PC-3 (cell line): ENCODE measurements at regions not wholly inside any gene's neighbourhood (a gene's known extent, or its start where the extent isn't known, plus 50 kb on each side); places are given as distances from the start of the nearest gene placed in this dataset.

Source experiments
- CTCF ChIP-seq: fragments of 300-600 bp; sonication (generic); conservative IDR thresholded peaks from 2 replicates; pipeline ENCODE4 v1.5.1; 2017; ENCODE audit warnings: antibody characterized with exemption, low read depth, mild to moderate bottlenecking, low read length
- EZH2 ChIP-seq: fragments of 300-600 bp; sonication (generic); IDR thresholded peaks from one replicate; pipeline ENCODE4 v1.6.1; 2017; ENCODE audit warnings: antibody characterized with exemption, mild to moderate bottlenecking, low read length; ENCODE audit not compliant: unreplicated experiment

DNA sequence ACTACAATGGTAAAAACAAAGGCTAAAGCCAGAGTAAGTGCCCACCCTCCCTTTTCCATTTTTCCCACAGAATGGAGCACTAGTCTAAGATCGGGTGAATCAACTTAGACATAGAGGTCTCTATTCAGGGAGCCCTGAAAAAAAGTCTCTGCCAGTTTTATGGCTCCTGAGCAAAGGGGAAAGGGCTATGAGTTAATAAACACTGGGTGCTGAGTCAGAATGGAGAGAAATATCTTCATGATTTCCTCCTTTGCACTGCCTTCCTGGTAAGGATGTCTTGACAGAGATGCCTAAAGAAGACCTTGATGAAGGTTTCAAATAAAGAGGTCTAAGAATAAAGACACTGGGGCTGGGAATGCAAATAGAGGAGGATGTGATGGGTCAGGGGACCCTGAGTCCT is 607.4 kb upstream of the MBL2 start:
- TF ChIP-seq CTCF (no peak), EZH2 (no peak)
